HUDEP-2 (cell line): ENCODE measurements at regions not wholly inside any gene's neighbourhood (a gene's known extent, or its start where the extent isn't known, plus 50 kb on each side); places are given as distances from the start of the nearest gene placed in this dataset.

Experiments
- DNase-seq, 76 experiments: peaks; one replicate each; lab custom pipeline; 2025; ENCODE audit not compliant: unreplicated experiment in 76 of 76; lab: John Stamatoyannopoulos, UW

GRCh38 chr11:8820401-8820800 is 90.6 kb upstream of the AKIP1 start:
- no peak for DNase-seq

DNA sequence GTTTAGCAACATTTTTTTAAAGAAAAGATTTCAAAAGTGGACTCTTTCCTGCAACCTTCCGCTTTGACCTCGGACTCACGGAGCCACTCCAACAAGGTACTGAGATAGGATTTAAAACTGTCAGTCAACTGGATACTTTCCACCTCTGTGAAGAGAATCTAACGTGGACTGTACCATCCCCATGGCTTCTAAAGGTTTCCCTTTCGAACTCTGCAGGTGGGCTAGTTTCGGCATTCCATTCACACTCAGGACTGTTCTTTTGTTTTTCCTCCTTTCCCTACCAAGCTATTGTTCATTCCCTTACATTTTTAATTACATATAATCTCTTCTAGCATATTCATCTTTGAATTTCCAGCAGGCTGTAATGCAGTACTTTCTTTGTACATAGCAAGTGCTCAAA is 88.5 kb upstream of the AKIP1 start:
- no peak for DNase-seq

DNA sequence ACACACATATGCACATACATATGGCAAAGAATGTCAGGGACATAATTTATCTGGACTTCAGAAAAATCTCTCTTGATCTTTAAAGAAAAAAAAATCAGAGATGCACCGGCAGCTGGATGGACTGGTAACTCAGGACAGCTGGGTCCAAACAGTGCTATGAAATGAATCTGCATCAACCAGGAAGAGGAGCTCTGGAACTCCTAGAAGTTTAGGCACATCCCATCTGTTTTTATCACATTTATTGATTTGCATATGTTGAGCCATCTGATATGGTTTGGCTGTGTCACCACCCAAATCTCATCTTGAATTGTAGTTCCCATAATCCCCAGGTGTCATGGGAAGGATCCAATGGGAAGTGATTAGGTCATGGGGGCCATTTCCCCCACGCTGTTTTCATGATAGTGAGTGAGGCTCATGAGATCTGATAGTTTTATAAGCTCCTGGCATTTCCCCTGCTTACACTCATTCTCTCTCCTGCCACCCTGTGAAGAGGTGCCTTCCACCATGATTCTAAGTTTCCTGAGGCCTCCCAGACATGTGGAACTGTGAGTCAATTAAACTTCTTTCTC is 87.7 kb upstream of the AKIP1 start:
- no peak for DNase-seq

DNA sequence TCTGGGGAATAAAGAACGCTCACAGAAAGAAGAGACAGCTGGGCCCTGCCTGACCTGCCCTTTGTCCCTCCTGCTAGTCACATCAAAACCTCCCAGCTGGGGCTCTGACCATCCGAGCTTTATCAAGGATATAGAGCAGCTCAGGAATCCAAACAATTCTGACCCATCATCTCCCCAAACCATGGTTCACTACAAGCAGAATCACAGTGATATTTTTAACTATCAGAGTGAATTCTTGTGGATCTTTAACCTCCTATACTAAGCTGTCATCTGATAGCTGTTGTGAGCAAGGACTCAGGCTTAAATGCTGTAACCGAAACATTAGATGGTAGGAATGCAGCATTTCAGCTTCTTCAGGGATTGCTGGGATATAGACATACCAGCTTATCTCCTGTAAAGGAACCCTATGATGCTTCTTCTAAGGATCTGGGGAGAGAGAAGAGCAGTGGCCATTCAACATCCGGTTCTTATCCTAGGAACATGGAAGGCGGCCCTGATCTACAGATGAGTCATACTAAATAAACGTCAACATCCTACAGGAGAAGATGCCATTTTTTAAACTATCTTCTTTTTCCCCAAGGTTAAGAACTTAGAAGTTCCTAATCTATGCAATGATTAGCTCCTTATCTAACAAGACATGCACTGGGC is 84.7 kb upstream of the AKIP1 start:
- no peak for DNase-seq

GRCh38 chr11:8826901-8827560 is 84.0 kb upstream of the AKIP1 start:
- no peak for DNase-seq

DNA sequence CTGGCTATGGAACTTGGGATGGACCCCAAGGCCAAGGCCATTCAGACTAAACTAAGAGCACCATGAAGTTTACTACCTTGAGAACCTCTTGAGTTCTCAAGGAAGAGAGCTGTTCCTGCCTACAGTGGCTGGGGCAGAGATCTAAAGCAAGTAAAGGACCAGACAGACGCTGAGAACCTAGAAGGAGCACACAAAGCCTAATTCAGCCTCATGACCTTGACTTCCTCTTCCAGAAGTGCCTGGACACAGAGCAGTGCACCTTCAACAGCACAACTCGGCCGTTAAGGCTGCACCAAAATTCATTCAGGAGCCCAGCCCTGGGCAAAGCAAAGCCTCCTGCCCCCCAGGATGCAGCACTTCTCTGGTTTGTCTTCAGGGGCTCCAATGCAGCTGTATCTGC is 82.9 kb upstream of the AKIP1 start:
- DNase-seq, result no peak

GRCh38 chr11:8828580-8829361 is 82.2 kb upstream of the AKIP1 start:
- DNase-seq, result no peak

DNA sequence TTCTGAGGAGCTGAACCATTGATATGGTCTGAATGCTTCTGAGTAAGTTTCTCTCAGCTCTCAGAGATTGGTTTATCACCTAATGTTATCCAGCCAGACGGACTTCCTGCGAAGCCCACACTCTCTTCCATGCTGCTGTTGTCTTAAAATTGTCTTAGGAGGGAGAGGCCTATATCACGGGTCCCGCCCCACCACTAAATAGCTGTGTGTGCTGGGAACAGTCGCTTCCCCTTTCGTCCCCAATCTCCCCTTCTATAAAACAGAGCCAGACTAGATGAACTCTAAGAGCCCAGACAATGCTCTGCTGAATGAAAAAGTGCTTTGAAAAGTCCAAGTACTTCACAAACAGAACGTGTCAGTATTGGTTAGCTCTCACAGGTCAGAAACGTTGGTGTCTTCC is 81.4 kb upstream of the AKIP1 start:
- DNase-seq, result no peak

GRCh38 chr11:8830641-8831040 is 80.3 kb upstream of the AKIP1 start:
- no peak for DNase-seq

DNA sequence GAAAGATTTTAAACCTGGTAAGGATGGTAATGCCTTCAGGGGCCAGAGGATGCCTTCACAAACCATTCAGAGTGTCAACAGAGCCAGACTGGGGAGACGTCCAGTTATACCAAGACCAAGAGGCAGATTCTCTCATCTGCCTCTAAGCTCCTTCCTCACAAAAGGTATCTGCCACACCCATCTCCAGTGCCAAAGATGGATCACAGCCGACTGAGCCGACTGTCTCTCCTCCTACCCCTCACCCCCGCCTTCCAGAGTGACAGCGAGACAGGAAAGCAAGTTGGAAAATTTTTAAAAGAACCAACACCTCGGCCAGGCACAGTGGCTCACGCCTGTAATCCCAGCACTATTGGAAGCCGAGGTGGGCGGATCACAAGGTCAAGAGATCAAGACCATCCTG is 79.1 kb upstream of the AKIP1 start:
- DNase-seq, result no peak

DNA sequence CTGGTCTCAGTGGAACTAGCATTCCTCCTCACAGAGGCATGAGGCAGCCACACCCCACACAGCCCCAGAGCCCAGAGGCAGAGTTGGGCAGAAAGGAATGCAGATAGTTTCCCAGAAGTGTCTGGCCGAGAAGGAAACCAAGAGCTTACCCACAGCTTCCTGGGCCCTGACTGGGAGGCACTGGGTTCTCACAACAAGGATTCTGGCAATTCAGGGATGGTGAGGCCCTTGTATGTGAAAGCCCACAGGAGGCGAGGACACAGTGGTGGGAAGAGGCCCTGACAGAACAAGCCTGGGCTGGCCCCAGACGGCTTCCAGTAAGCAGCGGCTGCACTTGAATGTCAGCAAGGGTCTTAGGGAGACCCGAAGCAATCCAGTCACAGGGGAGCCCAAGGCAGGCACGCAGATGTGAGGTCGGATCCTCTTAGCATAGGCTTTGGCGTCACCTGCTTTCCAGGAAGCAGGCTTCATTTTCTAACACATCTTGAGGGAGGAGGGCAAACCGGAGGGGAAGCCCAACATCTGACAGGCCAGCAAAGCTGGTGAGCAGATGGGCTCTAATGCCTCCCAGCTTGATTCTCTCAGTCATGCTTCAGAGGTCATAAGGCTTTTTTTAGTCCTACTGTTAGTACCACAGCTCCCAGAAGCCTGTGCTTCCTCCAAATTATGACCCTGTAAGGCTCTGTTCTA is 78.3 kb upstream of the AKIP1 start:
- no peak for DNase-seq

GRCh38 chr11:8833568-8834315 is 77.2 kb upstream of the AKIP1 start:
- no peak for DNase-seq

DNA sequence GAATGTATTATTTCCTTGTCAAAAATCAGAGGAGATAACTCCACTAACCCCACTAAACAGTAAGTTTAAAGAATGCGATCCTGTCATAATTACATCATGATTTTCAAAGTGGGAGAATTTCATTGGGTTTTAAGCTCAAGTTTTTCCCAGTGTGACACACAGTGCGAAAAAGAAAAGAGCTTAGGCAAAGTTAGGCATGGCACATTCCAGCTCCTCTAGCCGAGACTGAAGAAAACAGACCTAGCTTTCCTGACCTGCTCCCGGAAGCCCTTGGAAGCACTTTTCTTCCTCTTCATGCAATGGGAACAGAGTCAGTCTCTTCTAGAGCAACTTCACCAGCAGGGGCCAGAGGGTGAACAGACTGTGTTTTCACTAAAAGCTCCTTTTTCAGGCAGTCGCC is 76.6 kb upstream of the AKIP1 start:
- DNase-seq, result no peak

- DNase-seq, result no peak
These were observed 72.7 kb upstream of the AKIP1 start for GRCh38 chr11:8838248-8838647.

- no peak for DNase-seq
These were observed 71.6 kb upstream of the AKIP1 start for GRCh38 chr11:8839306-8839956.

- DNase-seq, result no peak
These were observed 70.7 kb upstream of the AKIP1 start for GRCh38 chr11:8839957-8840945.

GRCh38 chr11:8841899-8842298 is 69.1 kb upstream of the AKIP1 start:
- no peak for DNase-seq

GRCh38 chr11:8858808-8859207 is 52.2 kb upstream of the AKIP1 start:
- no peak for DNase-seq
